PC-3 (cell line): ENCODE measurements at regions not wholly inside any gene's neighbourhood (a gene's known extent, or its start where the extent isn't known, plus 50 kb on each side); places are given as distances from the start of the nearest gene placed in this dataset.

Source experiments
- CTCF ChIP-seq: fragments of 300-600 bp; sonication (generic); conservative IDR thresholded peaks from 2 replicates; pipeline ENCODE4 v1.5.1; 2017; ENCODE audit warnings: antibody characterized with exemption, low read depth, mild to moderate bottlenecking, low read length
- EZH2phosphoT487 ChIP-seq: fragments of 300-600 bp; sonication (generic); IDR thresholded peaks from 2 replicates; pipeline ENCODE4 v1.6.1; 2018; ENCODE audit warnings: mild to moderate bottlenecking, antibody characterized with exemption, low read length, borderline replicate concordance

DNA sequence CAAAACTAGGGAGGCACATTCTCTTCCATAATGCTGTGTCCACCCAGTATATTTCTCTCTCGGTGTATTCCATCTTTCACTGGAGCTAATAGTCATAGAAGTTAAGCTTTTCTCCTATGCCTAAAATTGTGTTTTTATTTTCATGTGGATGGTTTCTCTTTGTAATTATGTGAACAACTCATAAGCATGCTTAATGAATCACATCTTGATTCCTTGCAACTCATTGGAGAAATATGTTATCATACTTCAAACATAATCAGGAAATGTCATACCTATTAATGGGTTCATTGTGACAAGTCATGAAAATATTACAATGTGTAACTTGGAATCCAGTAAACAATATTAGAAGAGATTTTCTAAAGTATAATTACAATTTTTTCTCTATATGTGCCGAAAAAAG is 186.3 kb downstream of the SLC7A11 start:
- TF ChIP-seq CTCF (no peak), EZH2phosphoT487 (no peak)
